ENCODE measurements at regions not wholly inside any gene's neighbourhood (a gene's known extent, or its start where the extent isn't known, plus 50 kb on each side); places are given as distances from the start of the nearest gene placed in this dataset.
"Not testable (repeated sequence)": the region's sequence is repeated elsewhere in the genome, so short reads cannot be mapped to it uniquely, and the experiment has no call there.

DNA sequence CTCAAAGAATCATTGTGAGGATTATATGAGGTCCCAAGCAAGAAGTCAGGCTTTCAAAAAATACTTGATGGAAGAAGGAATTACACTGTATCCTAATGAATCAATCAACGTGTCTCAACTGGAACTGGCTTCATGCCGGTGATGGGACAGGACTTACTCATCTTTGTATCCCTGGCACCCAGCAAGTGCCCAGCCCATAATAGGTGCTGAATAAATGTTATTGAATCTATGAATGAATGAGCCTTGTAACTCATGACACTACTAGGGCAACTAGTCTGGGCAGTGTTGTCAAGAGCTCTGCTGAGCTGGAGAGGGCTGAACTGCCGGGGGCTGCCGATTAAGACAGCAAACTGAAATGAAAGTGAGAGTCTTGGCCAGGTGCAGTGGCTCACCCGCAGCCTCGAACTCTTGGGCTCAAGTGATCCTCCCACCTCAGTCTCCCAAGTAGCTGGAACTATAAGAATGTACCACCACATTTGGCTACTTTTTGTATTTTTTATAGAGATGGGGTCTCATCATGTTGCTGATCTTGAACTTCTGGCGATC is 87.2 kb upstream of the KIF5B start:
- DNase-seq (ENCODE audit: insufficient read length, low spot score): no peak
- no peak for FAIRE-seq

DNA sequence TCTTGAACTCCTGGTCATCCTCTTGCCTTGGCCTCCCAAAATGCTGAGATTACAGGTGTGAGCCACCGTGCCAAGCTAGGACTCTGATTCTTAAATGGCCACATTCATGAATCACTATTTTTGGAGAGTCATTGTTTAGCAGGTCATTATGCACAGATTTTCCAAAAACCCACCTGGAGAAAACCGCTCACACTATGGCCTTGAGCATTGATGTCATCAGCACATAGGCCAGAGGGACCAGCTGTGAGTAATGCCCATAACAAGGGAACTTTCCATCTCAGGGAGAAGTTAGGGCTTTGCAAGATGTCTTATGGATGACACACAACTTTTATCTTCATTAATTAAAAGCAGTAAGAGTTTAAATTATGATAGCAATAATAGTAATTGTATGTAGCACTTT is 86.4 kb upstream of the KIF5B start:
- no peak for DNase-seq (ENCODE audit: insufficient read length, low spot score)
- no peak for FAIRE-seq

GRCh38 chr10:32141018-32141807 is 85.0 kb upstream of the KIF5B start:
- DNase-seq (ENCODE audit: insufficient read length, low spot score) (no peak), FAIRE-seq (no peak)

- DNase-seq (ENCODE audit: insufficient read length, low spot score): no peak
Observed at GRCh38 chr10:32140403-32140802, 84.2 kb upstream of the KIF5B start.

GRCh38 chr10:32139223-32140073 is 83.2 kb upstream of the KIF5B start:
- peak; percentile 95 for DNase-seq (ENCODE audit: insufficient read length, low spot score)
- FAIRE-seq: peak; percentile 91

More at GRCh38 chr10:32140403-32140802, 84.2 kb upstream of the KIF5B start:
- no peak for FAIRE-seq

DNA sequence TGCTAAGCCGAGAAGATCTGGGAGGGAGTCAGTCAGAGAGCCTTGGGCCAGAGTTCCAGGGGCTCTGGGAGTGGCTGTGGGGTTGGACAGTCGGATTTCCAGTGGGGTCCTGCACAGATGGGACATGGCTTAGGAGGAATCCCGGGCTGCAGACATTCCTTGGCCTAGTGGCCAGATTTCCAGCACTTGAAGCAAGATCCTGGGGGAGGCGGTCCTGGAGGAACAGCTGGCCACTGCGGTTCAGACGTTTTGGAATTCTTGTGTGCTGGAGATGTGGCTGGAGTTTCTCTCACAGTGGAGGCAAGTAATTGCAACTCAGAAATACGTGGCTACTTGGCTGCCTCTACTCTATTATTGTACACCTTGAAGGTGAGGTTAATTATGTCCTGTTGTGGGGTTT is 80.7 kb upstream of the KIF5B start:
- not testable (repeated sequence) for FAIRE-seq; DNase-seq (ENCODE audit: insufficient read length, low spot score)

DNA sequence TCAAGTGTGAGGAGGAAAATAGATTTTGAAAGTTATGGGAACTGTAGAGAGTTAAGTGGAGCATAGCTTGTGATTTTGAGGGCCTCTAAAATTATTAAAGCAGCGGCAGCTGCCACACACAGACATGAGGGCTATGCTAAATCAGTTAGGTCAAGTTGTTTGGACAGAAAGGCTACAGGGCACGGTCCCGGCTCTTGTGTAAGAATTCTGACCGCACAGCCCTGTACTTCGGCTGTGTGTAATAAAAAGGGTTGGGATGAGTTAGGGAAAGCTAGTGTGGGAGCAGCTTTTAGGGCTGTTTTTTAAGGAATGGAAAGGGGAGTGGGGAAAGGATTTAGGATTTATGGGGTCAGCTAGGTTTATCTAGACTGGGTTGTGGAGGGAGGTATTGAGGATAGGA is 79.6 kb upstream of the KIF5B start:
- DNase-seq (ENCODE audit: insufficient read length, low spot score); FAIRE-seq: not testable (repeated sequence)

DNA sequence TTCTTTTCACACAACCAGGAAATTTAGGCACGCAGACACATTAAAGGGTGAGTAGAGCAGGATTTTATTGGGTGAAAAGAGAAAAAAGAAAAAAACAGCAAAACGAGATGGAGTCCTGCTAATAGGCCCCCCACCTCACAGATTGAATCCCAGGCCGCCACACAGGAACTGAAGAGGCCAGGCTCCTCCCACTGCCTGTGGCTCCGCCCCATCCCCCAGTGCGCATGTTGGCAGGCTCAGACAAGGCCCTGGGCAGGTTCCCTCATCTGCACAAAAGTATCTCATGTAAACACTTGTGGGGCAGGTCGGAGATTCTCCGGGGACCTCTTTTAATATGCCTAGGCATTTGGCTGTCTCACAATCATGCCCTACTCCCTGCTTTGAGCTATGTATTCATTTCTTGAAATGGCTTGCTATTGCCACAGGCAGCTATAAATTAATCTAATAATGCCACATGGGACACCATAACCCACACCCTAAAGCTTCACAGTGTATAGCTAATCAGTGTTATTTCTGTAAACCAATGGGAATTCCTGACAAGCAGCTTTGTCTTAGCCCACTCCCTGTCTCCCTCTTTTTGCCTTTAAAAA is 76.2 kb upstream of the KIF5B start:
- DNase-seq (ENCODE audit: insufficient read length, low spot score): no peak
- no peak for FAIRE-seq

DNA sequence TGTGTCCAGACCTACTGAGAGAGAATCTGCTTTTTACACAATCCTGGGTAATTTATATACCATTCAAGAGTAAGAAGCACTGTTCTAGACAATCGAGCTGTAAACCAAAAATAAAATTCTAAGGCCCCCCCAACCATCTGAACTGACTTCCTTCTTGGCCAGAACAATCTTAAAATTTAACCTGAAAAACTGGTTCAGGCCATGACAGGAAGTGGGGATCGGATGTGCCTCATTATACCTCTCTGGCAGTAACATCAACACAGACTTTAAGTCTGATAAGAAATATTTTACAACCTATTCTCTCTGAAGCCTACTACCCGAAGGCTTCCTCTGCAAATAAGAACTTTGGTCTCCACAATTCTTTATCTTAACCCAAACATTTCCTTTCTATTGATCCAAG is 75.2 kb upstream of the KIF5B start:
- FAIRE-seq: no peak
- no peak for DNase-seq (ENCODE audit: insufficient read length, low spot score)

GRCh38 chr10:32130788-32131187 is 74.6 kb upstream of the KIF5B start:
- FAIRE-seq (no peak), DNase-seq (ENCODE audit: insufficient read length, low spot score) (no peak)

- FAIRE-seq (no peak), DNase-seq (ENCODE audit: insufficient read length, low spot score) (no peak)
Observed at GRCh38 chr10:32125023-32125422, 68.8 kb upstream of the KIF5B start.

GRCh38 chr10:32123021-32123420 is 66.8 kb upstream of the KIF5B start:
- DNase-seq (ENCODE audit: insufficient read length, low spot score) (no peak), FAIRE-seq (no peak)

GRCh38 chr10:32121648-32122047 is 65.4 kb upstream of the KIF5B start:
- FAIRE-seq (no peak), DNase-seq (ENCODE audit: insufficient read length, low spot score) (no peak)

DNA sequence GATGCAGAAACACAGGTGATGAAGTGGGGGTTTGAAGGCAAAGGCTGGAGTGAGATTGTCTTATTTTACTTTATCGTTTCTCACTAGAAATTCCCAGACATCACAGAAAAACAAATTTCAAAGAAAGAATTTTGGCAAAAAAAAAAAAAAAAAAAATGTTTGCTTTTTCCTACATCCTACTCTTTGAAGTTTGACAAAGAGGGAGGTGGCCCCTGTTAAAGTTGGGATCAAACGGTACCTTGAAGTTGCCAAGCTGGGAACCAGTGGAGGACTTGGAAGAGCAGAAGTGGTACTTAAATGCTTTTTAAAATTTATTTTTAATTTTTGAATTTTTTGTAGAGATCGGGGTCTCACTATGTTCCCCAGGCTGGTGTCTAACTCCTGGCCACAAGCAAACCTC is 63.9 kb upstream of the KIF5B start:
- DNase-seq (ENCODE audit: insufficient read length, low spot score) (no peak), FAIRE-seq (no peak)

DNA sequence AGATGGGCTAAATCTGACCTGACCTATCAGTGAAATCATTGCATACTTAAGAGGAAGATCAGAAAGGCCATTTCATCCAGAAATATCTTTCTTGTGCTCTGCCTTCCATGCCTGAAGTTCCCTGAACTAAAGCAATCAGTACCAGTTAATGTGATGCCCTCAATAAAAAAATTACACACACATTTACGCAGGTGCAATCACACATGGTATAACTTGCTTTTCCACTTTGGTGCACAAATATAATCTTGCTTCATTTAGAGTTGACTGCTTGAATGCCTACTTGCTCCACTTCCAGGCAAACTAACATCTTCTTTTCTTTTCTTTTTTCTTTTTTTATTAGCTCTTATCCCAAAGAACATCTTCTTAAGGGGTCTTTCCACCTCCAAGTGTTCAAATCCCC is 58.3 kb upstream of the KIF5B start:
- FAIRE-seq: no peak
- no peak for DNase-seq (ENCODE audit: insufficient read length, low spot score)

DNA sequence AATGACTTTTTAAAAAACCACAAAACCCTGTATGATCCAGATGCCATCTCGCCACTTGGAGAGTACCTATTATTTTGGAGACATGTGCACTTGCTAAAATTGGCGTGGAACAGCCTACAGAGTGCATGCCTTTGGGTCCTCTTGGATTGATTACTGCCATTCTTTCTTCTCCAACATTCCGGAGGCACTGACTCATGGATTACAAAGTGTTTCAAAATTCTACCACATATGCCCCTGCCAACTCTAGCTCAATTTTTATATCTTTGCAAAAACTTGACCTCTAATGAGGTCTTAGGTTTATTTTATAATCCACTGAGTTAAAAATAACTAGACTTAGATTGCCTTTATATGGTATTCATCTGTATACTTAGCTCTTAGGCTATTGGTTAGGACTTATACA is 55.8 kb upstream of the KIF5B start:
- FAIRE-seq (peak; percentile 78), DNase-seq (ENCODE audit: insufficient read length, low spot score) (peak; percentile 77)

DNA sequence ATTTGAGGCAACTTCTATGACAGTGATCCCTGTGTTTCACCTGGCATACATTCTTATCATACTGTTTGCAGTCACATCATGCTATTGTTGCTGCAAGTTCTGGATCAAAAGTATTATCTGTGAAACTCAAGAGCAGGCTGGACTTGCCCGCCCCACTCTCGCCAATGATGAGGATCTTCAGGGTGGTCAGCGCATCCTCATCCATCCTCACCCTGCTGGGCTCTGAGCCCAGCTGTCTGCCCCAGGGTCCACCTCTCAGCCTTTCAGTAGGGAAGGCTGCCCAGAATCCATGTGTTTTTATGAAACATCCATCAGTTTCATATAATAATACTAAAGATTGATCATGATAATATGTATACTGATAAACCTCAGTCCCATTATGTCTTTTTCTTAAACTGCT is 55.4 kb upstream of the KIF5B start:
- DNase-seq (ENCODE audit: insufficient read length, low spot score) (no peak), FAIRE-seq (peak; percentile 72)

GRCh38 chr10:32110790-32111189 is 54.6 kb upstream of the KIF5B start:
- no peak for FAIRE-seq

GRCh38 chr10:32109603-32110002 is 53.4 kb upstream of the KIF5B start:
- no peak for DNase-seq (ENCODE audit: insufficient read length, low spot score)
- FAIRE-seq: no peak

More at GRCh38 chr10:32110790-32111189, 54.6 kb upstream of the KIF5B start:
- no peak for DNase-seq (ENCODE audit: insufficient read length, low spot score)
